ENCODE measurements at regions not wholly inside any gene's neighbourhood (a gene's known extent, or its start where the extent isn't known, plus 50 kb on each side); places are given as distances from the start of the nearest gene placed in this dataset.
A peak's percentile ranks its signal among the peaks of the same experiment; 100 is the strongest.

GRCh38 chr6:7664003-7664402 is 61.9 kb upstream of the BMP6 start:
- no peak overlapping the region for H3K27ac Mint-ChIP-seq
- DNase-seq (no peak), ATAC-seq (no peak)
- H3K4me1 Mint-ChIP-seq = no peaks in the 10 kb centered on the region
- no peaks in the 10 kb centered on the region for H3K9me3 Mint-ChIP-seq
- H3K4me3 Mint-ChIP-seq = no peak overlapping the region
- H3K27me3 Mint-ChIP-seq = peaks cover 39% of the 10 kb centered on the region

GRCh38 chr6:7668936-7669335 is 57.0 kb upstream of the BMP6 start:
- Mint-ChIP-seq H3K4me3 (no peak overlapping the region), H3K9me3 (no peaks in the 10 kb centered on the region), H3K27ac (no peak overlapping the region)

GRCh38 chr6:7669742-7670141 is 56.2 kb upstream of the BMP6 start:
- Mint-ChIP-seq H3K27ac (no peak overlapping the region), H3K27me3 (peaks cover 26% of the 10 kb centered on the region), H3K9me3 (no peaks in the 10 kb centered on the region), H3K4me1 (no peaks in the 10 kb centered on the region), H3K4me3 (no peak overlapping the region)
- no peak for DNase-seq
- ATAC-seq = no peak

More at GRCh38 chr6:7668936-7669335, 57.0 kb upstream of the BMP6 start:
- DNase-seq (no peak), ATAC-seq (no peak)
- Mint-ChIP-seq H3K27me3 (peaks cover 33% of the 10 kb centered on the region), H3K4me1 (no peaks in the 10 kb centered on the region)

GRCh38 chr6:7671076-7671475 is 54.8 kb upstream of the BMP6 start:
- Mint-ChIP-seq H3K4me1 (no peaks in the 10 kb centered on the region), H3K27me3 (peaks cover 18% of the 10 kb centered on the region), H3K9me3 (no peaks in the 10 kb centered on the region), H3K4me3 (no peak overlapping the region), H3K27ac (no peak overlapping the region)
- DNase-seq (no peak), ATAC-seq (no peak)

- H3K27ac Mint-ChIP-seq = no peak overlapping the region
- peaks cover 18% of the 10 kb centered on the region for H3K27me3 Mint-ChIP-seq
- no peaks in the 10 kb centered on the region for H3K4me1 Mint-ChIP-seq
- no peak overlapping the region for H3K4me3 Mint-ChIP-seq
- no peaks in the 10 kb centered on the region for H3K9me3 Mint-ChIP-seq
- ATAC-seq (no peak), DNase-seq (no peak)
Measured at GRCh38 chr6:7671581-7671980, 54.3 kb upstream of the BMP6 start.

GRCh38 chr6:7672066-7673062 is 53.5 kb upstream of the BMP6 start:
- H3K27ac Mint-ChIP-seq = no peak overlapping the region
- DNase-seq (no peak), ATAC-seq (no peak)
- no peaks in the 10 kb centered on the region for H3K4me1 Mint-ChIP-seq
- no peaks in the 10 kb centered on the region for H3K9me3 Mint-ChIP-seq
- H3K4me3 Mint-ChIP-seq = no peak overlapping the region
- H3K27me3 Mint-ChIP-seq = peaks cover 18% of the 10 kb centered on the region

GRCh38 chr6:7673063-7673536 is 52.8 kb upstream of the BMP6 start:
- Mint-ChIP-seq H3K4me3 (no peak overlapping the region), H3K4me1 (no peaks in the 10 kb centered on the region)

GRCh38 chr6:7674291-7674690 is 51.6 kb upstream of the BMP6 start:
- ATAC-seq = no peak
- H3K4me3 Mint-ChIP-seq = no peak overlapping the region
- H3K27ac Mint-ChIP-seq = no peak overlapping the region
- no peaks in the 10 kb centered on the region for H3K9me3 Mint-ChIP-seq
- H3K4me1 Mint-ChIP-seq = no peaks in the 10 kb centered on the region
- H3K27me3 Mint-ChIP-seq = peaks cover 19% of the 10 kb centered on the region
- DNase-seq = no peak

More at GRCh38 chr6:7673063-7673536, 52.8 kb upstream of the BMP6 start:
- no peak for ATAC-seq
- H3K27me3 Mint-ChIP-seq = peaks cover 18% of the 10 kb centered on the region
- no peaks in the 10 kb centered on the region for H3K9me3 Mint-ChIP-seq
- H3K27ac Mint-ChIP-seq = no peak overlapping the region
- DNase-seq = no peak

GRCh38 chr6:7675353-7675945 is 50.5 kb upstream of the BMP6 start:
- Mint-ChIP-seq H3K4me1 (no peaks in the 10 kb centered on the region), H3K27me3 (peaks cover 28% of the 10 kb centered on the region), H3K4me3 (no peak overlapping the region)

More at GRCh38 chr6:7675353-7675945, 50.5 kb upstream of the BMP6 start:
- ATAC-seq = no peak
- DNase-seq = no peak
- Mint-ChIP-seq H3K9me3 (no peaks in the 10 kb centered on the region), H3K27ac (peak overlapping the region in 1 of 2 donors; percentile 15)
